MM.1S (cell line): ENCODE measurements at regions not wholly inside any gene's neighbourhood (a gene's known extent, or its start where the extent isn't known, plus 50 kb on each side); places are given as distances from the start of the nearest gene placed in this dataset.

Experiments
- EZH2 ChIP-seq: fragments of 300-600 bp; sonication (generic); optimal IDR thresholded peaks from 2 replicates; pipeline ENCODE3; 2017; ENCODE audit warnings: low read depth, mild to moderate bottlenecking, antibody characterized with exemption, low read length, mixed read lengths
- EZH2phosphoT487 ChIP-seq: fragments of 300-600 bp; sonication (generic); IDR thresholded peaks from 2 replicates; pipeline ENCODE4 v1.6.1; 2018; ENCODE audit warnings: antibody characterized with exemption, low read length
- TF ChIP-seq, protein P1 (sequence below): fragments of 300-600 bp; sonication (generic); IDR thresholded peaks from 2 replicates; pipeline ENCODE4 v1.5.1; 2016; ENCODE audit warnings: antibody characterized with exemption, low read length, mixed read lengths

DNA sequence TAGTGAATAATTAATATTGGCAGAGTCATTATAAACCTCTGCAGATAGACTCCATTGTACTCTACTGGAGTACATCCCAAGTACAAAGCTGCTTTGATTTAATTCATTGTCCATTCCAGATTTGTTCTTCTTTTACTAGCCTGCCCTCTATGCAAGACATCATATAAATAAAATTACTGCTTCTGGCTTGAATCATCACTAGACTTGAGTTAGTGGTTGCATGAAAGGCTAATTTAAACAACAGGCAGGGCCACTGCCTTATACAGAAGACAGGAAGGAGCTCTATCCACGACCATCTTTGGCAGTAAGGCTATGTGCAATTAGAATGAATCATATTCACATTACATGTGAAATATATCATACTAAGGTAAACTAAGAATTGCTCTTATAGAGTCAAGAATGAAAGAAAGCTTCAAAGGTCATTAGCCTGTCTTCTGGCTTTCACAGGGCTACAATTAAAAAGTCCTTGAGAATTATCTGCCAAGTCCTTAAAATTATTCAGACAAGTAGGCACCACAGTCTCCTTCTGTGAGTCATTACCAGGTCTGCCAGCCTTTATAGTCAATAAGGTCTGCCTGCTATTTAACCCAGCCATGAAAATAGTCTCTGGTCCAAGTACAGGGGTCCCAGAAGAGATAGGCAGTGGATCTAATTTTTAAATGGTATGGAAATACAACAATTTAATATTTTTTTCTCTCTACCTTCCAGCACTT, 631.8 kb downstream of the TMTC2 start:
- TF ChIP-seq, protein P1, sequence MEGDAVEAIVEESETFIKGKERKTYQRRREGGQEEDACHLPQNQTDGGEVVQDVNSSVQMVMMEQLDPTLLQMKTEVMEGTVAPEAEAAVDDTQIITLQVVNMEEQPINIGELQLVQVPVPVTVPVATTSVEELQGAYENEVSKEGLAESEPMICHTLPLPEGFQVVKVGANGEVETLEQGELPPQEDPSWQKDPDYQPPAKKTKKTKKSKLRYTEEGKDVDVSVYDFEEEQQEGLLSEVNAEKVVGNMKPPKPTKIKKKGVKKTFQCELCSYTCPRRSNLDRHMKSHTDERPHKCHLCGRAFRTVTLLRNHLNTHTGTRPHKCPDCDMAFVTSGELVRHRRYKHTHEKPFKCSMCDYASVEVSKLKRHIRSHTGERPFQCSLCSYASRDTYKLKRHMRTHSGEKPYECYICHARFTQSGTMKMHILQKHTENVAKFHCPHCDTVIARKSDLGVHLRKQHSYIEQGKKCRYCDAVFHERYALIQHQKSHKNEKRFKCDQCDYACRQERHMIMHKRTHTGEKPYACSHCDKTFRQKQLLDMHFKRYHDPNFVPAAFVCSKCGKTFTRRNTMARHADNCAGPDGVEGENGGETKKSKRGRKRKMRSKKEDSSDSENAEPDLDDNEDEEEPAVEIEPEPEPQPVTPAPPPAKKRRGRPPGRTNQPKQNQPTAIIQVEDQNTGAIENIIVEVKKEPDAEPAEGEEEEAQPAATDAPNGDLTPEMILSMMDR = no peak
- TF ChIP-seq EZH2 (no peak), EZH2phosphoT487 (no peak)
